Gastroesophageal sphincter (tissue), 3 donors: ENCODE measurements at regions not wholly inside any gene's neighbourhood (a gene's known extent, or its start where the extent isn't known, plus 50 kb on each side); places are given as distances from the start of the nearest gene placed in this dataset.

Source experiments
- EP300 ChIP-seq: sonication (generic); formaldehyde crosslinking; IDR thresholded peaks from one replicate; pipeline ENCODE4 v1.6.1; 2017; ENCODE audit warnings: antibody characterized with exemption, mild to moderate bottlenecking
- POLR2A ChIP-seq, 2 donors: fragments of 450-650 bp; IDR thresholded peaks; one replicate each; pipeline ENCODE4 v1.6.1; 2017; ENCODE audit warnings: antibody characterized with exemption in 2 of 2, mild to moderate bottlenecking in 2 of 2, moderate library complexity in 1 of 2
- POLR2AphosphoS5 ChIP-seq: sonication (generic); formaldehyde crosslinking; IDR thresholded peaks from one replicate; pipeline ENCODE4 v1.6.1; 2017; ENCODE audit warnings: antibody characterized with exemption
- TF ChIP-seq, protein P1 (sequence below), 4 experiments: fragments of 200-600 bp in 2 of 4; fragments of 450-650 bp in 2 of 4; sonication (generic) in 1 of 4; IDR thresholded peaks; one replicate each; pipeline ENCODE4 v1.5.1; 2017 to 2019; ENCODE audit warnings: antibody characterized with exemption in 4 of 4, mild to moderate bottlenecking in 2 of 4, moderate library complexity in 2 of 4

DNA sequence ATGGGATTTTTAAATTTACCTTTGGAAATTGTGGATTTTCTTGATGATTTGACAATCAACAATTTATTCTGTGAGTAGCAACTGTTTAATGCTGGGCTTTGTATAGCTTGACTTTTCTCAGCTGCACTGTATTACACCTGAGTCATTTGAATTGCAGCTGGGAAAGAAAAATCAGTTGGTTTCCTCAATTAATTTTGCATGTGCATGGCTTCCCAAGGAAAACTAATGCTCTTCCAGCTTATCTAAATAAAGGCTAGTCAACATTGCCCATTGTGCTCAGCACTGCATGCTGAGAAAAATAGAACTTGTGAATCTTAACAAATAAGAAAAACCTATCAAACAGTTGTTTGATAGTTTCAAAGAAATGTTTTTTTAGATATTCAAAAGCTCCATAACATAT lies 268.3 kb upstream of the CDH20 start:
- TF ChIP-seq, protein P1, sequence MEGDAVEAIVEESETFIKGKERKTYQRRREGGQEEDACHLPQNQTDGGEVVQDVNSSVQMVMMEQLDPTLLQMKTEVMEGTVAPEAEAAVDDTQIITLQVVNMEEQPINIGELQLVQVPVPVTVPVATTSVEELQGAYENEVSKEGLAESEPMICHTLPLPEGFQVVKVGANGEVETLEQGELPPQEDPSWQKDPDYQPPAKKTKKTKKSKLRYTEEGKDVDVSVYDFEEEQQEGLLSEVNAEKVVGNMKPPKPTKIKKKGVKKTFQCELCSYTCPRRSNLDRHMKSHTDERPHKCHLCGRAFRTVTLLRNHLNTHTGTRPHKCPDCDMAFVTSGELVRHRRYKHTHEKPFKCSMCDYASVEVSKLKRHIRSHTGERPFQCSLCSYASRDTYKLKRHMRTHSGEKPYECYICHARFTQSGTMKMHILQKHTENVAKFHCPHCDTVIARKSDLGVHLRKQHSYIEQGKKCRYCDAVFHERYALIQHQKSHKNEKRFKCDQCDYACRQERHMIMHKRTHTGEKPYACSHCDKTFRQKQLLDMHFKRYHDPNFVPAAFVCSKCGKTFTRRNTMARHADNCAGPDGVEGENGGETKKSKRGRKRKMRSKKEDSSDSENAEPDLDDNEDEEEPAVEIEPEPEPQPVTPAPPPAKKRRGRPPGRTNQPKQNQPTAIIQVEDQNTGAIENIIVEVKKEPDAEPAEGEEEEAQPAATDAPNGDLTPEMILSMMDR (IDR thresholded peaks at IDR 0.05), result no peak
- TF ChIP-seq POLR2A (IDR thresholded peaks at IDR 0.05) (no peak), POLR2AphosphoS5 (no peak), EP300 (no peak)
